Fibroblast of lung (primary cell): ENCODE measurements at regions not wholly inside any gene's neighbourhood (a gene's known extent, or its start where the extent isn't known, plus 50 kb on each side); places are given as distances from the start of the nearest gene placed in this dataset.

Experiments used
- DNase-seq, 2 donors: peaks; one replicate each; pipeline versions ENCODE4 v3.0.0 to v3.0.0-alpha.2; 2010; ENCODE audit warnings: low read depth in 2 of 2
- H2AFZ ChIP-seq: 2 replicates; pipeline ENCODE4 v1.5.1; 2012; ENCODE audit warnings: low read length, control low read depth, inconsistent platforms
- H3K27ac ChIP-seq: 2 replicates; pipeline ENCODE4 v1.5.1; 2011; ENCODE audit warnings: low read length, control low read depth; ENCODE audit not compliant: insufficient read depth
- H3K27me3 ChIP-seq: 2 replicates; pipeline ENCODE4 v1.5.1; 2011; ENCODE audit warnings: mild to moderate bottlenecking, low read length; ENCODE audit not compliant: control insufficient read depth, insufficient read depth
- H3K36me3 ChIP-seq: 2 replicates; pipeline ENCODE4 v1.5.1; 2011; ENCODE audit warnings: low read length; ENCODE audit not compliant: control insufficient read depth, insufficient read depth
- H3K4me1 ChIP-seq: 2 replicates; pipeline ENCODE4 v1.5.1; 2011; ENCODE audit warnings: low read length; ENCODE audit not compliant: control insufficient read depth, insufficient read depth; ENCODE audit errors: extremely low read depth
- H3K4me2 ChIP-seq: 2 replicates; pipeline ENCODE4 v1.5.1; 2011; ENCODE audit warnings: low read length, control low read depth; ENCODE audit not compliant: insufficient read depth; ENCODE audit errors: extremely low read depth
- H3K4me3 ChIP-seq, 4 experiments: fragments of 200-600 bp in 1 of 4; sonication (generic) in 1 of 4; replicated peaks in 1 of 4; 2 replicates each; pipeline ENCODE4 v1.5.1; 2011 to 2016; ENCODE audit warnings: low read length in 4 of 4, low read depth in 3 of 4, mild to moderate bottlenecking in 3 of 4, control low read depth in 2 of 4, inconsistent platforms in 1 of 4, mixed read lengths in 1 of 4; ENCODE audit not compliant: insufficient read depth in 1 of 4; ENCODE audit errors: control extremely low read depth in 1 of 4
- H3K79me2 ChIP-seq: 2 replicates; pipeline ENCODE4 v1.5.1; 2012; ENCODE audit warnings: mild to moderate bottlenecking, low read length, inconsistent platforms; ENCODE audit not compliant: control insufficient read depth, insufficient read depth
- H3K9ac ChIP-seq: 2 replicates; pipeline ENCODE4 v1.5.1; 2011; ENCODE audit warnings: mild to moderate bottlenecking, low read length, control low read depth; ENCODE audit not compliant: insufficient read depth
- H3K9me3 ChIP-seq: 2 replicates; pipeline ENCODE4 v1.5.1; 2012; ENCODE audit warnings: low read depth, low read length; ENCODE audit not compliant: control insufficient read depth, insufficient read depth
- H4K20me1 ChIP-seq: 2 replicates; pipeline ENCODE4 v1.5.1; 2011; ENCODE audit warnings: low read length; ENCODE audit not compliant: control insufficient read depth, insufficient read depth; ENCODE audit errors: extremely low read depth
- EZH2 ChIP-seq: IDR thresholded peaks from 2 replicates; pipeline ENCODE4 v1.5.1; 2012; ENCODE audit warnings: low read length, control low read depth, mild to moderate bottlenecking; ENCODE audit errors: missing control alignments
- TF ChIP-seq, protein P1 (sequence below), 2 donors: IDR thresholded peaks in 1 of 2; conservative IDR thresholded peaks in 1 of 2; 1 replicate in 1 of 2; 2 replicates in 1 of 2; pipeline ENCODE4 v1.5.1; 2011 to 2012; ENCODE audit warnings: low read length in 2 of 2, control low read depth in 1 of 2, inconsistent platforms in 1 of 2, low read depth in 1 of 2, mild to moderate bottlenecking in 1 of 2

- H3K27me3 ChIP-seq = no peaks in the 10 kb centered on the region
- no peaks in the 10 kb centered on the region for H3K4me1 ChIP-seq
- no peak for TF ChIP-seq EZH2
- H3K36me3 ChIP-seq = no peaks in the 10 kb centered on the region
- H3K79me2 ChIP-seq = no peaks in the 10 kb centered on the region
- no peaks in the 10 kb centered on the region for H3K9me3 ChIP-seq
- no peak overlapping the region for H2AFZ ChIP-seq
- H3K4me2 ChIP-seq = no peak overlapping the region
- H3K4me3 ChIP-seq = no peak overlapping the region
- no peak for DNase-seq
- no peak overlapping the region for H3K9ac ChIP-seq
- no peaks in the 10 kb centered on the region for H4K20me1 ChIP-seq
- H3K27ac ChIP-seq = no peak overlapping the region
Observed at GRCh38 chr12:127944211-127944899, 322.6 kb upstream of the TMEM132C start.

DNA sequence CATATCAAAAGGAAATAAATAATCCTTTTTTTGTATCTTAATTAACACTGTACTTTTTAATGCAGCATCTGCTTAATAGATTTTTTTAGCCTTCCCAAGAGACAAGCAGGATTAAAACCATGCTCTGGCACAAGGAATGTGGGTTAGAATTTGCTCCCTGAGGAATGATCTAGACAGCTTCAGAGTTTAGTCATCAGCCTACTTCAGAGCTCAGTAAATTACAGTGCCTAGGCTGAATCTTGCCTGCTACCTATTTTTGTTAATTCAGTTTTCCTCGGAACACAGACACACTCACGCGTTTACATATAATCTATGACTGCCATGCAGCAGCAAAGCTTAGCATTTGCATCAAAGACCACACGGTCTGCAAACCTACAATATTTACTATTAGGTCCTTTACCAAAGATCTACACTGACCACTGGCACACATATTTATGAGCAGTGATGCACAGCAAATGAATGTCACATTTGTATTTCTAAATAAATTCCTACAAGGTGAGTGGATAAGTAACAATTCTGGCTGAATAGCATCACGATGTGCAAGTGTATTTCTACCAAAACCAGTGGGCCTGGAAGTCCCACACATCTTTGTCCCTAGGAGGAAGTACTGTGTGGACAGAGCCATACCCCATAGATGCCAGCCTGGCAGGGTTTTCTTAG lies 309.8 kb upstream of the TMEM132C start:
- no peak overlapping the region for H3K4me2 ChIP-seq
- H4K20me1 ChIP-seq = no peaks in the 10 kb centered on the region
- no peaks in the 10 kb centered on the region for H3K36me3 ChIP-seq
- DNase-seq = peak in 1 of 2 donors; percentile 77
- no peak overlapping the region for H3K9ac ChIP-seq
- no peak overlapping the region for H3K27ac ChIP-seq
- no peaks in the 10 kb centered on the region for H3K27me3 ChIP-seq
- no peaks in the 10 kb centered on the region for H3K4me1 ChIP-seq
- no peaks in the 10 kb centered on the region for H3K9me3 ChIP-seq
- TF ChIP-seq, protein P1, sequence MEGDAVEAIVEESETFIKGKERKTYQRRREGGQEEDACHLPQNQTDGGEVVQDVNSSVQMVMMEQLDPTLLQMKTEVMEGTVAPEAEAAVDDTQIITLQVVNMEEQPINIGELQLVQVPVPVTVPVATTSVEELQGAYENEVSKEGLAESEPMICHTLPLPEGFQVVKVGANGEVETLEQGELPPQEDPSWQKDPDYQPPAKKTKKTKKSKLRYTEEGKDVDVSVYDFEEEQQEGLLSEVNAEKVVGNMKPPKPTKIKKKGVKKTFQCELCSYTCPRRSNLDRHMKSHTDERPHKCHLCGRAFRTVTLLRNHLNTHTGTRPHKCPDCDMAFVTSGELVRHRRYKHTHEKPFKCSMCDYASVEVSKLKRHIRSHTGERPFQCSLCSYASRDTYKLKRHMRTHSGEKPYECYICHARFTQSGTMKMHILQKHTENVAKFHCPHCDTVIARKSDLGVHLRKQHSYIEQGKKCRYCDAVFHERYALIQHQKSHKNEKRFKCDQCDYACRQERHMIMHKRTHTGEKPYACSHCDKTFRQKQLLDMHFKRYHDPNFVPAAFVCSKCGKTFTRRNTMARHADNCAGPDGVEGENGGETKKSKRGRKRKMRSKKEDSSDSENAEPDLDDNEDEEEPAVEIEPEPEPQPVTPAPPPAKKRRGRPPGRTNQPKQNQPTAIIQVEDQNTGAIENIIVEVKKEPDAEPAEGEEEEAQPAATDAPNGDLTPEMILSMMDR (conservative IDR thresholded peaks at IDR 0.05 in 1 of 2, IDR thresholded peaks at IDR 0.05 in 1 of 2; ENCODE audit: low read depth in 1 of 2, low read length in 2 of 2) = no peak
- no peak for TF ChIP-seq EZH2
- no peak overlapping the region for H3K4me3 ChIP-seq
- H2AFZ ChIP-seq = no peak overlapping the region
- H3K79me2 ChIP-seq = no peaks in the 10 kb centered on the region

- no peak overlapping the region for H3K27ac ChIP-seq
Observed at GRCh38 chr12:127962303-127962702, 304.7 kb upstream of the TMEM132C start.

More at GRCh38 chr12:127962303-127962702, 304.7 kb upstream of the TMEM132C start:
- Histone ChIP-seq H3K4me3 (no peak overlapping the region), H3K79me2 (no peaks in the 10 kb centered on the region), H3K4me2 (no peak overlapping the region), H3K27me3 (no peaks in the 10 kb centered on the region), H4K20me1 (no peaks in the 10 kb centered on the region), H3K36me3 (no peaks in the 10 kb centered on the region), H3K4me1 (no peaks in the 10 kb centered on the region), H2AFZ (no peak overlapping the region), H3K9ac (no peak overlapping the region), H3K9me3 (no peaks in the 10 kb centered on the region)
- TF ChIP-seq, protein P1 (conservative IDR thresholded peaks at IDR 0.05 in 1 of 2, IDR thresholded peaks at IDR 0.05 in 1 of 2; ENCODE audit: low read depth in 1 of 2, low read length in 2 of 2) = no peak
- no peak for TF ChIP-seq EZH2
- DNase-seq = no peak
